NCI-H1105 treated with DMSO at 0.1 percent for 48 hours (cell line): ENCODE measurements at regions not wholly inside any gene's neighbourhood (a gene's known extent, or its start where the extent isn't known, plus 50 kb on each side); places are given as distances from the start of the nearest gene placed in this dataset.
"Not testable (repeated sequence)": the region's sequence is repeated elsewhere in the genome, so short reads cannot be mapped to it uniquely, and the experiment has no call there.

Source experiments
- DNase-seq: peaks from one replicate; lab custom pipeline; 2025; lab: John Stamatoyannopoulos, UW

DNA sequence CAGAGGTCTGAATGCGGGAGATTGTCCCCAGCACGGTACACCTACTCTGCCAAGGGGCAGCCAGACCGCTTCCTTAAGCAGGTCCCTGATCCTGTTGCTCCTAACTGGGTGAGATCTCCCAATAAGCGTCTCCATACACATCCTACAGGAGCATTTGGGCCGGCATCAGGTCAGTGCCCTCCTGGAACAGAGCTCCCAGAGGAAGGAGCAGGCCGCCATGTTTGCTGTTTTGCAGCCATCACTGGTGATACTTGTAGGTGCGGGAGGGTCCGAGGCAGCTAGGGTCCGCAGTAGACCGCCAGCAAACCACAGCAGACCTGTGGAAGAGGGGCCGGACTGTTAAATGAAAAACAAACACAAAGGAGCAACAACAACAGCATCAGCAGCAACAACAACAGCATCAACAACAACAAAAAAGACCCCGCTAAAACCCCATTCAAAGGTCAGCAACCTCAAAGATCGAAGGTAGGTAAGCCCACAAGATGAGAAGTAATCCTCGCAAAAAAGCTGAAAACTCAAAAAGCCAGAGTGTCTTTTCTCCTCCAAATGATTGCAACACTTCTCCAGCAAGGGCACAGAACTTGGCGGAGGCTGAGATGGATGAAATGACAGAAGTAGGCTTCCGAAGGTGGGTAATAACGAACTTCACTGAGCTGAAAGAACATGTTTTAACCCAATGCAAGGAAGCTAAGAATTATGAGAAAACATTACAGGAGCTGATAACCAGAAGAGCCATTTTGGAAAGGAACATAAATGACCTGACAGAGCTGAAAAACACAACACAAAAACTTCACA, 79.0 kb upstream of the CDH7 start:
- DNase-seq = no peak

DNA sequence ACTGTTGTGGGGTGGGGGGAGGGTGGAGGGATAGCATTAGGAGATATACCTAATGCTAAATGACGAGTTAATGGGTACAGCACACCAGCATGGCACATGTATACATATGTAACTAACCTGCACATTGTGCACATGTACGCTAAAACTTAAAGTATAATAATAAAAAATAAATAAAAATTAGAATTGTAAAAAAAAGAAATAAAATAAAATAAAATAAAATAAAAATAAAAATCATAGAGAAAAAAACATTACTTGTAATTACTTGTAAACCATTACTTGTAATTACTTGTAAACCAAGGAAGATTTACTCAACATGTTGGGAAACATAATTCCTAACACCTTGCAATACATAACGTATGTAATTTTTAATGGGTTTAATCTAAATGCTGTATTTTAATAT, 80.7 kb upstream of the CDH7 start:
- DNase-seq = not testable (repeated sequence)

DNA sequence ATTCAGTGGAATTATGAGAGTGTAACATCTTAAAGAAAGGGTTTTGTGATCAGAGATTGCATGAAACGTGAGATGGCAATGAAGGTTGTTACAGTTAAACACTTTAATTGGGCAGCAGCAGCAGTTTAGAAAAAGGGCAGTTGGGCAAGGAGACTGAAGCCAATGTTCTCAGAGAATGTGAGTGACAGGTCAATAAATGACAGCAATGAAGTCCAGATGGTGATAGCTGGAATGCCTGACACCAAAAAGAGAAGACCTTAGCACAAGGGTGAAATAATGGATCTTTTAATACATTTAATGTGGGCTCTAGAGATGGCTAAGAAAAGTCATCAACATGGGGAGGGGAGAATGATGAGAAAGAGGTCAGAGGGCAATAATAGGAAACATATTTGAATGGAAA, 89.4 kb upstream of the CDH7 start:
- DNase-seq = no peak

DNA sequence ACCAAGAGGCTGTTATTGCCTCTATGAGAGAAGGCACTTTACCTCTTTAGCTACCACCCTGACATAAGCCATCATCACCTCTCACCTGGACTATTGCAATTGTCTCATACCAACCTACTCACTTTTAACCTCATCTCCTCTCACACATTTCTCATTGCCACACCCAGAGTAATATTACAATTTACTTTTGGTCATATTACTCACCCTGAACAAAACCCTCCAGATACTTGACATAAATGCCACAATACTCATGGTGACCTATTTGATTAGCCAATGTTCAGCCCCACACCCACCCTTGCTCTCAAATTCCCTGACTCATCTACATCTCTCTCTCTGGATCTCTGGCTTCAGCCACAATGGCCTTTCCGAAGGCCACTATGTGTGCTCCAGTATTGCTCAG, 90.9 kb upstream of the CDH7 start:
- no peak for DNase-seq

DNA sequence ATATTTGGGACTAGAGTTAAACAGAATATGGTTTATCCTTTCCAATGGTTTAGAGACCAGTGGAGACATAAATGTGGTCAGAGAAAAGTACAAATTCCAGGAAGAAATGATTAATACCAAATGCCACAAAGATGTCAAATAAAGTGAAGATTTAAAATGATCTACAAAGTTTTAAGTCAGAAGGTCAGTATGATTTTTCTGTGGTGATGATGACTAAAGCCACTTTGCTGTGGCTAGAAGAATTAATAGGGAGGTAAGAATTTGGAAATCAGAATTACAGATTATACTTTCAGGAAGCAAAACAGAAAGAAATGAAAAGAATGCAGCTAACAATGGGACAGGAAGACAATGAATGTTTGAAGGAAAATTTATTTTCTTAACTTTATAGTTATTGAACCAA, 91.5 kb upstream of the CDH7 start:
- no peak for DNase-seq

DNA sequence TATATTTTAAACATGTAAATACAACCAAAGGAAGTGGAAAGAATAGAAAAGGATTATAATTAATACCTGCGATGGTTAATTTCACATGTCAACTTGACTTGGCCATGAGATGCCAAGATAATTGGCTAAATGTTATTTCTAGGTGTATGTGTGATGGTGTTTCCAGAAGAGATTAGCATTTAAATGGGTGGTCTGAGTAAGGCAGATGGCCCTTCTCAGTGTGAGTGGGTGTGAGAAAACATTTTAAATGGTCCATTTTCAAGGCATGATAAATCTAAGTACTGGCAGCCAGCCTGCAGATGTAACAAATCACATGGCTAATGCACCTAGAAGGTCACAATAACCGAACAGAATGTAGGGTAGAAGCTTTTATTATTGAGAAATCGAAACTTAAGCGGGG, 99.6 kb upstream of the CDH7 start:
- DNase-seq = no peak

DNA sequence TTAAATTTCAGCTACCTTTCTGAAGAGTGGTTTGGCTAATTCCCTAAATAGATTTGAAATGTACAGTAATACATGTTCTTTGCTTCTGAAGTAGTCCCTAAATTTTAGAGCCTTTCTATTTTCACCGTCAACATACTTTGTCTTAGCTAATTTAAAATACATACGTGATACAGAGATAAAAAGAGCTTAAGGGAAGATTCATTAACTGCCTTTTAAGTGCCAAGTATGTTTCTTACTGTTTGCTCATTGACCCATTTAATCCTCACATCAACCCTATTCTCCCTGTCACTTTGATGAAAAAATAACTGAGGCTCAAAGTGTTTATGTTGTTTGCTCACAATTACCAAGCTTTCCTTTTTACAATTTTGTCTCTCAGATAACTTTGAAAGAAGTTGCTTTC, 118.6 kb upstream of the CDH7 start:
- no peak for DNase-seq

DNA sequence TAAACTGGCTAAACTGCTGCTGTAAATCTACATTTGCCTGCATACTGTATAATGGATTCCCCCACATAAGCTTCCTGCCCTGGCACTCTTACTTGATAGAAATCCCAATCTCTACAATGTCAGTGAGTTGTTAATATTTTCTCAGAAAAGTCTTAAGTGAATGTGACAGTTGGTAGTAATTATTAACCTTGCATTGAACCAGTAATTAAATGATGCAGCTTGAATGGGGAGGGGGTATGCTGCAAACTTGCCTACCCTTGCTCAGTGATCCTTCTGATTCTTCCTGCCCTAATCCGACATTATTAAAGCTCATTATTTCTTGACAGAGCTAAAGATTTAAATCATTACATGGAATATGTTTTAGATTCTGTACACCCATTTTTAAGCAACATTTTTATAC, 119.0 kb upstream of the CDH7 start:
- DNase-seq = no peak

DNA sequence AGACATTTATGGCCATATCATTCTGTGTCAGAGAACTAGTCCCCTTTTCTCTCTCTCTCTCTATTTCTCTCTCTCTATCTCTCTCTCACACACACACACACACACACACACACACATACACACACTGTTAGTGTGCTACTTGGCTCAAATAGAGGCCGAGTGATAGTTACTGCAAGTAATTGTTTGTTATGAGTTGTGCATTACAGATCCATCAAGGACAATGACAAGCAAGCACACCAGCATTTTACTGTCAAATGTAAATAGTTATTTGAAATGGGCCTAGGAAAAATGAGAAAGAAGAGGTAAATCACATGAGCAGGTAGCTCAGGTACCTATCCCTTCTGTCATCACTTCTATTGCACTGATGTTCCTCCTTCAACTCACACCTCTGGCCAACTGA, 122.4 kb upstream of the CDH7 start:
- no peak for DNase-seq

DNA sequence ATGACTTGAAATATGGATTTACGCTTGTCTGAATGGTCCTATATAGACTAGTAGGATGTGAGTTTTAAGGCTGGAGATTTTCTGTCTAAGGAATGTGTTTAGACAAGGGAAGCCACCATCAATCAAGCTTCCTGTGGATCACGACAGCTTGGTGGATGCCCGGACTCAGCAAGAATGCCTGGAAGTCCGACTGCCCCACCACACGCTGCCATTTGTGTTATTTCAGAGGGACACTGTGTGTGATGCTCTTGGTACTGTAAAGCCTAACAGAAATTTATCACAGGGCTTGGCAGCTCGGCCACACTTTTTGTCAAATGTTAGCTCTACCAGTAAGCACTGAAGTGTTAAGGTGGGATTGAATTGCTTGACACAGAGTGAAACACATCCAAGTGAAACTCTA, 127.1 kb upstream of the CDH7 start:
- DNase-seq = no peak

DNA sequence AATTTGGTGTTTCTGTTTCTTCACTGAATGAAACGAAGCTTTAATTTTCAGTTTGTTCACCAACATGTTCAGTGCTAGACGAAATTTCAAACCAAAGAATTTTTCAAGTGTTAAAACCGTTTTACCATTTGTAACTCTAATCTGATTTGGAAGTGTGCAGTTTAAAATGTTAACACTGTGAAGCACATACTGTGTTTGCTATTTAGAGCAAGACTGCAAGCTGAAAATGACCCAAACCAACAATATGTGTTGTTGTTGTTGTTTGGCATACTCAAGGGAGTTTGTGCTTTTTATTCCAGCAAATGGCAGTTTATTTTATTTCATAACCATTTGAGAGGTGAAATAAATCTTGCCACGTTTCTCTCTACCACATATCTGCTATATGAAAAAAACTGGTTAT, 128.4 kb upstream of the CDH7 start:
- no peak for DNase-seq

DNA sequence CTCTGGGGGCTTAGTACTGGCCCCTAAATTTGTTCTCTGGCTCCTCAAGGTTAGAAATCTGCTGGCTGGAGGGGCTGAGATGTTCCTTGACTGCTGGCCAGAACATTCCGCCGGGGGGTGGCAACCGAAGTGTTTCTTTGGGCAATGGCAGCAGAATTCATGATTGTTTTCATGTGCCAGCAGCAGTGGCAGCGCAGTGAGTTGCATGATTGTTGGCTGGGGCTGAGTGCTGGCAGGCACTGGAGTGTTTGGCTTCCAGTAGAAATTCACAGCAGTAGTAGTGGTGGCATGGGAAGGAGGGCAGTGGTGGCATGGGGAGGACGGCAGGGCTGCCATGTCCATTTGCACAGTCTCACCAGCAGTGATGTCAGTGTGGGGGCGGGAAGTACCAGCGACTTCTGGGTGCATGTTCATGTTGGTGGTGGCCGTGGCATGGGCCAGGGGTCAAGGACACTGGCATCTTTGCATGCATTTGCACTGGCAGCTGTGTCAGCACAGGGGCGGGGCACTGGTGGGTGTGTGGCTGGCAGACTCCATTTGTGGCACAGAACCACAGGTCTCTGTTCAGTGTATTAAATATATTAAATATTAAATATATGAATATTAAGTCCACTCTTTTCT, 130.6 kb upstream of the CDH7 start:
- no peak for DNase-seq

DNA sequence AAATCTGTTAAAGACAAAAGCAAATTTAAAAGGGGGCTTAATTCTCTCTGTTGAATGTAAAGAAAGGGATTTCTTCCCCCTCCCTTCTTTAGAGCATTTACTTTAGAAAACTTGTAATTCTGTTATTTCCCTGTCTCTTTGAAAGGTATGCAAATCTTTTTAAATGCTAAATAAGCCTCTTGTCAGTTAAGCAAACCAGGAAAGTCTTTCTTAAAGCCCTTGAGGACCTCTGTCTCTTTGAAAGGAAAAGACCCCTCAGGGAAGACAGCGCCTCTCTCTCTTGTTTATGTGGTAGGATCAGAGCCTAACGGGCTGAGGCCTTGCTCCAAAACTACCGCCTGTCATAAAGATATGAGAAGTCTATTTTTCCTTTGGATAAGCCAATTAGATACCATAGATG, 139.9 kb upstream of the CDH7 start:
- DNase-seq = no peak

DNA sequence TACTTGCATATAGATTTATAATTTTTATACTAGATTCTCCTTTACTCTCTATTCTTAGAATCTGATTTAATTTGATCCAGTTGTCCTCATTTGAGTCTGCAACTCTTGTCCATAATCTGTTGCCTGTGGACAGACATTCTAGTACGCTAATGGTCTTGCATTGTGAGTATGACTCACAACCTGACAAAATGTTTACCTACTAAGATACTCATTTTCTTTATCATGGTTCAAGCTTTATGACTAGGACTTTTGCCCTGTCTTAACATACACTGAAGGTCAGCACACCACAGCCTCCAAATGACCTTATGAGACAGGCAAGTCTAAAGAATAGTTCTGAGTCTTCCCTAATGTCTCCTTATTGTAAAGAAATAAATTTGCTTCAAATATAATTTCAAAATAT, 142.3 kb upstream of the CDH7 start:
- no peak for DNase-seq

DNA sequence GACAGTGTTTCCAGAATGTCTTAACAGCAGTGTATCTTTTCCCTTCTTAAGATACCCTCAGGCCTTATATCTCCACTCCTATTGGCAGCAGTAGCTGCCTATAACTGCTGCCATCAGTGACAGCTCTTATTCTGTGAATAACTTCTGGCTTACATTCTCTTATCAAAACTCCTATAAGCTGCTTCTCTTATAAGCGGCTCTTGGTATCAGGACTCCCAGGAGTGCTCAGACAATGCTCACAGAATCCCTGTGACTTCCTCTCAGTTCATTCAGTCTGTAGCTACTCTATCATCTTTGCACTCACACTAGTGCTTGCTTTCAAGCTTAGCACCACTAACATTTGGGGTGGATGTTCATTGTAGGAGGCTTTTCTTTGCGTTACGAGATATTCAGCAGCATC, 143.7 kb upstream of the CDH7 start:
- DNase-seq = no peak

DNA sequence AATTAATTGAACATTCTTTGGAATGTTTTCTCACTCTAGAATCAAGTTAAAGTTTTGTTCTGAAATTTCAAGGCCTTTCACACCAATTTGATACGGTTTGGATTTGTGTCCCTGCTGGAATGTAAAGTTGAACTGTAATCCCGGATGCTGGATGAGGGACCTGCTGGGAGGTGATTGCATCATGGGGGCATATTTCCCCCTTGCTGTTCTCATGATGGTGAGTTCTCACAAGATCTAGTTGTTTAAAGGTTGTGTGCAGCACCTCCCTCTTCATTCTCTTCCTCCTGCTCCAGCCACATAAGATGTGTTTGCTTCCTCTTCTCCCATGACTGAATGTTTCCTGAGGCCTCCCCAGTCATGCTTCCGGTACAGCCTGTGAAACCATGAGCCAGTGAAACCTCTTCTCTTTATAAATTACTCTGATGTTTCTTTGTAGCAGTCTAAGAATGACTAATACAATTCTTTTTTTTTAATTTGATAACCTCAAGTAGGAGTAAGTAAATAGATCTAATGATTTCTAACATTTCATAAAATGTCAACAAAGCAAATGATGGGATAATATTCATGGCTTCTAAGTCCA, 144.2 kb upstream of the CDH7 start:
- DNase-seq = no peak

DNA sequence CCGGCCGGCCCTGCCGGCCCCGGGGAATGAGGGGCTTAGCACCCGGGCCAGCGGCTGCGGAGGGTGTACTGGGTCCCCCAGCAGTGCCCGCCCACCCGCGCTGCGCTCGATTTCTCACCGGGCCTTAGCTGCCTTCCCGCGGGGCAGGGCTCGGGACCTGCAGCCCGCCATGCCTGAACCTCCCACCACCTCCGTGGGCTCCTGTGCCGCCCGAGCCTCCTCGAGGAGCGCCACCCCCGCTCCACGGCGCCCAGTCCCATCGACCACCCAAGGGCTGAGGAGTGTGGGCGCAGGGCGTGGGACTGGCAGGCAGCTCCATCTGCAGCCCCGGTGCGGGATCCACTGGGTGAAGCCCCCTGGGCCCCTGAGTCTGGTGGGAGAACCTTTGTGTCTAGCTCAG, 145.5 kb upstream of the CDH7 start:
- not testable (repeated sequence) for DNase-seq

DNA sequence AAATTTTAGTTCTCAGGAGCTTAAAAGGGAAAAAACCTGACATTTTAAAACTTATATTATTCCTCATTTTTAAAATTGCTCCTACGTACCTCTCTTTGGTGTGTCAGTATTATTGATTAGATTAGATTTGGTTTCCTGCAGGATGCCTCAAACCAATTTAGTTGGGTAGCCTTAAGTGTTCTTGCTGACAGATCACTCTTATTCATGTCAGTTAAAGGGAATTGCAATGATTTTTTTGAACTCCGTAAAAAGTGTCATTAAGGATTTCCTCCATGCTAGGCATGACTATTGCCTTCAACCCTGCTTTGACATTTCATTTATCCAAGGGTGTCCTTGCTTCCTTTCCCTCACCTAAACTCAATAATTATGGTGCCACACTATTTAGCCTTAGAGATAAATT, 149.0 kb upstream of the CDH7 start:
- DNase-seq = no peak

DNA sequence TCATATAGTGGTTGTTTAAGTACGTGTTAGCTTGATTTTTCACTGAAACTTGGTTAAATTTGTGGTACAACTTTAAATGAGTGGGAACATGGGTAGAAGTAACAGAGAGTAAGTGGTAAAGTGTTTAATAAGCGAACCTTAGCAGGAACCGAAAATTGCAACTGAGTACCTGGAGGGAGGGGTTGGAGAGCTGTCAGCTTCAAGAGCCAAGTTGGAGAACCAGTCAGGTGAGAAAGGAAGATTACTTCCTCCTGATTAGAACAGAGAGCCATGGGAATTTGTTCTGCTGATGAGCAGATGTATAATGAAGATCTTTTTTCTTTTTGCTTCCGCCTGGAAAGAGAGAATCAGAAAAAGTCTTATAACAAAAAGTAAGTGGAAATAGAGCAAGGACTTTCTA, 158.4 kb upstream of the CDH7 start:
- DNase-seq = no peak

DNA sequence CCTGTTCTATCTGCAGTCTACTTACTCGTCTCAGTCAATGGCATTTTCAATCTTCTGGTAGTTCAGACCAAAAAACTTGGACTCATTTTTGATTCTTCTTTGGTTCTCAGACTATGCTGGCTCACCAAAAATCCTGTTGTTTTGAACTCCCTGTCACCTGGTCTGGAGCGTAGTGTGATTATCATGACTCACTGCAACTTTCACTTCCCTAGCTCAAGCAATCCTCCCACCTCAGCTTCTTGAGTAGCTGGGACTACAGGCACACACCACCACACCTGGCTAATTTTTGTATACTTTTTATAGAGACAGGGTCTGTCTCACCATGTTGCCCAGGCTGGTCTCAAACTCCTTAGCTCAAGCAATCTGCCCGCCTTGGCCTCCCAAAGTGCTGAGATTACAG, 163.3 kb upstream of the CDH7 start:
- DNase-seq = no peak

DNA sequence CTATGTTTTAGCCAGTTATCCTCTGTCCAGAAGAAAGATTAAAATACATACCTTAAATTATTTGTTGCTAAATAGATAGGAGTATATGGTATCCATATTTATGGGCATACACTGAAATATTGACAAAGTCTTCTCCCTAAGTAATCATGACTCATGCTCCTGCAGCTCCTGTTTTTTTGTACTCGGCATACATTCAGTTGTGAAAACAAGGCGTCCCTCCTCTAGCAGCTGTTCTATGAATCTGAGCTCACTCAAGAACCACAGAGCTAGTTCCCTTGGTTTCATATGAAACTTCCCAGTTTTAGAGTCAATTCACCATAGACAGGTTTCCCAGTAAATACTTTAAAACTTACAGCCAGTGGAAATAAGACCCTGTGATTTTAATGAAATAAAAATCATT, 168.7 kb upstream of the CDH7 start:
- DNase-seq = not testable (repeated sequence)

DNA sequence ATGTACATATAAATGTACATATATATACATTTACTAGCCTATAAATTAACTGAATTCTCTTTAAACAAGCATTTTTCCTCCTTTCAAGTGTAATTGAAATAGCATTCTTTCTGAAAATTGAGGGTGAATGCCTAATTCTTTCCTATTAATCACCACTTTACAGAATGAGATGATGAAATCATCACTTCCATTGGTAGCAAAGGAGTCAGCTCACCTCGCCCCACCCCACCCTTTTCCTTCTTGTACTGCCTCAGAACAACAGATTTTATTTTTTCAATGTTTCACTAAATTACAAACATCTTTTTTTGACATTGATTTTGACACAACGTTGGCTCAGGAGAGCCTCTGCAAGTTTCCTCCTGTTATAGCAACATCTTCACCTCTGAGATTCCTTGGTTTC, 181.9 kb upstream of the CDH7 start:
- DNase-seq = no peak

DNA sequence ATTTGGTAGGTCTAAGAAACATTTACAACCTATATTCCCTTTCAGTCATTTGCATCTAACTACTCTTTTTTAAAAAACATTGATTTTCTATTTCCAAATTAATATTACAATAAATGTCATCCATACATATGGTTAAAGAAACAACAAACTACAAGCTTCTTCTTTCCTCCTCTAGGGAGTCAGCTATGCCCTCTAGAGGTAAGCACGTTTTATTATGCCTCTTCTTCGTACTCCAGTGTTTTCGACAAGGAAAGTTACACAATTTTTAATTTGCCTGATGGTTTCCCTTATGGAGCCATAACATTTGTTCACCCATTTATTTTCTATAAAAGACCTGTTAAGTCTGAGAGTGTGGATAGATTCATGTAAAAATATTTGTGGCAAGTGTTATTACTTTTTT, 183.4 kb upstream of the CDH7 start:
- DNase-seq = peak; percentile 25

DNA sequence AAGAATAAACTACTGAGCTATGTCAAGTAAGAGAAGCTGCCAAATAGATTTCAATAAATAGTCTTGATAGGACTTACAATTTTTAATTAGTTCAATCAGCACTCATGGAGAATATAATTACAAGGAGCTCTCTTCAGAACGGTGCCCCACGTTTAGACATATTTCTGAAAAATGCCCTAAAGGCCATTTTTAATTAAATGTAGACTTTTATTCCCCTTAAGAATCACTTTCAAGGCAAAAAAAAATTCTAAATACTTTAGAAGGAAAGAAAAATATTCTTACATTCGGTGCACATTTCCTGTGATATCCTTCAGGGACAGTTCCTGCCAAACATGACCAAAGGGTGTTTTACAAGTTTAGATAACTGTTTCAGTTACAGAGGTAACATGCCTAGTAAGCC, 202.5 kb upstream of the CDH7 start:
- DNase-seq = no peak
